Fibroblast of lung (primary cell): ENCODE measurements at regions not wholly inside any gene's neighbourhood (a gene's known extent, or its start where the extent isn't known, plus 50 kb on each side); places are given as distances from the start of the nearest gene placed in this dataset.

Experiments
- CTCF ChIP-seq, 2 donors: IDR thresholded peaks in 1 of 2; conservative IDR thresholded peaks in 1 of 2; 1 replicate in 1 of 2; 2 replicates in 1 of 2; pipeline ENCODE4 v1.5.1; 2011 to 2012; ENCODE audit warnings: low read length in 2 of 2, control low read depth in 1 of 2, inconsistent platforms in 1 of 2, low read depth in 1 of 2, mild to moderate bottlenecking in 1 of 2
- EZH2 ChIP-seq: IDR thresholded peaks from 2 replicates; pipeline ENCODE4 v1.5.1; 2012; ENCODE audit warnings: low read length, control low read depth, mild to moderate bottlenecking; ENCODE audit errors: missing control alignments

- TF ChIP-seq CTCF (conservative IDR thresholded peaks at IDR 0.05 in 1 of 2, IDR thresholded peaks at IDR 0.05 in 1 of 2; ENCODE audit: low read depth in 1 of 2, low read length in 2 of 2) (no peak), EZH2 (no peak)
These were observed 129.8 kb upstream of the AKR1E2 start for GRCh38 chr10:4696186-4696585.
